Hematopoietic multipotent progenitor cell treated with erythropoietin and hydrocortisone succinate and interleukin-3 and kit ligand, for 4 days (in vitro differentiated cells): ENCODE measurements at regions not wholly inside any gene's neighbourhood (a gene's known extent, or its start where the extent isn't known, plus 50 kb on each side); places are given as distances from the start of the nearest gene placed in this dataset.

ENCODE experiments used
- DNase-seq: peaks from one replicate; pipeline ENCODE4 v3.0.0-alpha.2; 2015

DNA sequence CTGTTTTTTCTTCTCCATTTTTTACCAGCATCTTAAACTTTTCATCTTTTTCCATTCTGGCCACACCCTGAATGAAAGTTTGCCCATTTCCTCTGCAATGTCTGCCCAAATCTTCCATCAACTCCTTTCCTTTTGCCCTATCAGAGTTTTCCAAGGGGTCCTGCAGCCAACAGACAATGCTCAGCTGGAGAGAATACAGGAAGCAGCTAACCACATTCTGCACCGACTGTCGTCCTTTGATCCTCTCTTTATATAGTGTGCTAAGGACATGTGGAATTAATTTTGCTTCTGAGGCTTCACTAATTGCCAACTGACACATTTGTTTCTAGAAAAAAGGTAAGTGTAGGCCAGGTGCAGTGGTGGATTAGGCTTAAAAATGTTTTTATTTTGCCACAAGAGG, 50.5 kb upstream of the DLX2 start:
- peak; percentile 92 for DNase-seq

DNA sequence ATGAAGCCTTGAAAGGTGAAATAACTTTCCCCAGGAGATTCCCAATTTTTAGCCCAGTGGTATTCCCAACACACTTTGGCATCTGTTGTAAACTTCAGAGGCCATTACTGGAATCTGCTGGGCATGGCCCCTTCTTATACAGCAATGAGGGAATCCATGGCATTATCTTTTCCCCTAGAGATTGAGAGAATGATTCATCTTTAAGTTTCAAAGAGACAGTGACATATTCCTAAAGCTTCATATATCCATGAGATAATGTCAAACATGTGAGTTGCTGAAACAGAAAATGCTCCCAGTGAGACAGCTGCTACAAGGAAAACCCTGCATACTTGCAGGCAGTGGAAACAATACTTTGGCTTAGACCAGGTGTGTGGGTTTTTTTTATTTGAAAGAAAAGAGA, 51.1 kb upstream of the DLX2 start:
- DNase-seq = no peak

DNA sequence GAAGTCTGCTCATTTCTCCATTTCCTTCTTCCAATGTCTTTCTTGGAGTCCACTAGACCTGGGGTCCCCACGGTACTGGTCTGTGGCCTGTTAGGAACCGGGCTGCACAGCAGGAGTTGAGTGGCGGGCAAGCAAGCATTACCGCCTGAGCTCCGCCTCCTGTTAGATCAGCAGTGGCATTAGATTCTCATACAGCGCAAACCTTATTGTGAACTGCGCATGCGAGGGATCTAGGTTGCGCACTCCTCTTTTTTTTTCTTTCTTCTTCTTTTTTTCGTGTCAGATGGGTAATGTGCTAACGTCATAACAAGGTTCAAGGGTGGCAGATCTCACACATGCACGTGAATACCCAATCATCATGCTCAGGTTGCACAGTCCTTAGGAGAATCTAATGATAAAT, 53.1 kb upstream of the DLX2 start:
- DNase-seq = no peak

GRCh38 chr2:172160839-172161238, 58.1 kb upstream of the DLX2 start:
- no peak for DNase-seq

DNA sequence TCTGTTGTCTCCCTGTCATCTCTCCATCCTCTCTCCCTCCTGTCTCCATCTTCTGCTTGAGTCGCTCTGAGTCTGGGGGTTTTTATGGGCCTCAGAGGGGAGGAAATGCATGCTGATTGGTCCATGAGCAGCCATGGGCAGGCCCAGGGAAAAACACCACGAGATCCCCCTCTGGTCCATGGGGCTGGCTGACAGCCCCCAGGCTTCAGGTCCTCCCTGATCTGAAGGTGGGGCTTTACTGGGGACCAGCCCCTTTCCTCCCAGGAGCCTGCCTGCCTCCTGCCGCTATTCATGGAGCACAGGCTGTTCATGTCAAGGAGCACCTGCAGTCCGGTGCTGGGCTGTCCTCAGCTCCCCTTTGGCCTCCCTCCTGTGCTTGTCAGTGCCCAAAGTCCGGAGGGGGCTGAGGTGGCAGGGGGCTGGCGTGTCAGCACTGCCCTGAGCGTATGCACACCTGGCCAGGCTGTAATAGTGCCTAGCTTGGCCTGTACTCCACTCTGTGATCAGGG, 59.6 kb upstream of the DLX2 start:
- no peak for DNase-seq

DNA sequence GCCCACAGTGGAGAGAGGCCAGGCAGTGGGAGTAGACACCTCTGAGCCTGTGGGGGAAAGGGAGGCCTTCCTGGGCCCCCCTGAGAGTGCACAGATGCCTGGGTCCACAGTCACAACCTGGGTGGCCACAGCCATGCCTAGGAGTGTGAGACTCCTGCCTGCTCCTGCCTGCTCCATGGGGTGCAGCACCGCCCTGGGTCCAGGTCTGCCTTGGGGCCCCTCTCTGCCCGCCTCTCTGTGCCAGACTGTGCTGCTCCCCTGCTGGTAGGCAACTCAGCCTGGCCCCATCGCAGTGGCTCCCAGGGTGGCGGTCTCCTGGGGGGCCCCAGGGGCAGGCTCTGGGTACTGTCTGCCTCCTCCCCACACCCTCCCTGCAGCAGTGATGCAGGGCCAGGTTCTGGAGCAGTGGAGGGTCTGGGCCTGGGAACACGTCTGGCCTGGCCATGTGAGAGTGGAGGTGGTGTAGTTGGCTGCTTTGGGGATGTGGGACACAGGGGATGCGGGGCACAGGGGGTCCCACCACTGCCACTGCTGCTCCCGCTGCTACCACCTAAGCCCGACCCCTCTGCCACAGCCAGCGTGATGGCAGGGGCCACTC, 60.1 kb upstream of the DLX2 start:
- DNase-seq = no peak

GRCh38 chr2:172168917-172169346, 66.2 kb upstream of the DLX2 start:
- DNase-seq = peak; percentile 43

DNA sequence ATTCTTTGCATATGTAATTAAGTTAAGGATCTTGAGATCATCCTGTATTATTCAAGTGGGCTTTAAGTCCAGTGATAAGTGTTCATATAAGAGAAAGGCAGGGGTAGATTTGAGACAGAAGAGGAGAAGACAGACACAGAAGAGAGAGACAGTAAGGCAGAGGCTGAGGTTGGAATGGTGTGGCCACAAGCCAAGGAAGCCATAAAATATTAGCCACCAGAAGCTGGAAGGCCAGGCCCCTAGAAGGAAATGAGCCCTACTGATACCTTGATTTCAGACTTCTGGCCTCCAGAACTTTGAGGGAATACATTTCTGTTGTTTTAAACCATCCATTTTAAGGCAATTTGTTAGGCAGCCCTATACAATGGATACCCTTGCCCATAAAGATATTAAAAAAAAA, 66.9 kb upstream of the DLX2 start:
- DNase-seq = no peak

DNA sequence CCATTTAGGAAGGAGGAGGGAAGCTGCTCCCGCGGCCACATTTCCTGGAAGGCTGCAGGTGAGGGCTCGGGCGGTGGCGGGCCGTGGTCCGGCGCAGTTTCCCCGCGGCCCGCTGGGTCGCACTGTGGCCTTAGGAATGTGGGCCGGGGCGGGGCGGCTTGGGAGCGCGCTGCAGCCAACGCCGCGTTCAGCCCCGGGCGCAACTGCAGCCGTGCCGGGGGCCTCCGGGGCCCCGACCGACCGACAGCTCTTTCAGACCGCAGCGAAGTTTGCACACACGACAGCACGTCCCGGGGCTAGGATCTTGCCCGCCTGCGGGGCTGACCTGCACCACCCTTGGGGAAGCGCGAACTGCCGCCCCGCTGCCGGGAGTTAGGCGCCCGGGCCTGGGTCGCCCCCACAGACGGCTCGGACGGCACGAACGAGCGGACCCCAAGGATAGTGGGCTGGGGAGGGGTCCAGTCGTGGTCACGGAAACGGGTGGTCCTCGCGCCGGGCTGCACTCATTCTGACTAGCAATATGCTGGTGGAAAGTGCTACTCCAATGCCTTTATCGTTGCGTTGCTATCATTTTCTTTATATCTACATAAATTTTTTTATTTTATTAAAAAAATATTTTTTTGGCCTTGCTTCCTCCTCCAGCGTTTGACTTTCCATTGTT, 69.9 kb upstream of the DLX2 start:
- peak; percentile 89 for DNase-seq

GRCh38 chr2:172173174-172173706, 70.5 kb upstream of the DLX2 start:
- DNase-seq = peak; percentile 17

- no peak for DNase-seq
Measured at GRCh38 chr2:172177581-172177980, 74.9 kb upstream of the DLX2 start.

GRCh38 chr2:172177996-172178395, 75.3 kb upstream of the DLX2 start:
- no peak for DNase-seq

DNA sequence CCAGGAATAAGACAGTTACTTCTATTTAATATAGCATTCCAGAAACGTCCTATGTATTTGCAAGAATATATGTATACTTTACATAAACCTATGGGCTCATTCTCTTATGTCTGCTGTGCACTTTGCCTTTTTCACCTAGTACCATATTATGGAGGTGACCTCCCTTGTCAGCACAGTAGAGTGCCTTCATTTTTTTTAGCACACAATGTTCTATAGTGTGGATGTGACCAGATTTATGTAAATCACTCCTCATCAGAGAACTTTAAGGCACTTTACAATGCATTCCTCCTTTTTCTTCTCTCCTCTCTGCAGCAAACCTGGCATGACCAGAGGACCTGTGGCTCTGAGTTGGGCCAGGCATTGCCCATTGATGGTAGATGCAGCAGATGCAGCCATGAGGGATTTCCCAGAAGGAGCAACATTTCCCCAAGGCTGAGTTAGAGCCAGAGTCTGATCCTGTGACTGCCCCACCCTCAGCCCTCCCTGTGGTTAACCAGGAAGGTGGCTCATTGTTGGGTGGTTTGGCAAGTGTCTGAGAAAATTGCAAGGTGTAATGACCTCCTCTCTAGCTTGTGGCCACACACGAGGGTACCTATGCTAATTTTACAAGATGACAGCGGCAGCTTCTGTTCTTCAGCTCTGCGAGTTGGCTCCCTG, 76.5 kb upstream of the DLX2 start:
- peak; percentile 18 for DNase-seq

- peak; percentile 23 for DNase-seq
Measured at GRCh38 chr2:172181840-172182239, 79.1 kb upstream of the DLX2 start.

GRCh38 chr2:172182624-172183023, 79.9 kb upstream of the DLX2 start:
- DNase-seq = no peak

DNA sequence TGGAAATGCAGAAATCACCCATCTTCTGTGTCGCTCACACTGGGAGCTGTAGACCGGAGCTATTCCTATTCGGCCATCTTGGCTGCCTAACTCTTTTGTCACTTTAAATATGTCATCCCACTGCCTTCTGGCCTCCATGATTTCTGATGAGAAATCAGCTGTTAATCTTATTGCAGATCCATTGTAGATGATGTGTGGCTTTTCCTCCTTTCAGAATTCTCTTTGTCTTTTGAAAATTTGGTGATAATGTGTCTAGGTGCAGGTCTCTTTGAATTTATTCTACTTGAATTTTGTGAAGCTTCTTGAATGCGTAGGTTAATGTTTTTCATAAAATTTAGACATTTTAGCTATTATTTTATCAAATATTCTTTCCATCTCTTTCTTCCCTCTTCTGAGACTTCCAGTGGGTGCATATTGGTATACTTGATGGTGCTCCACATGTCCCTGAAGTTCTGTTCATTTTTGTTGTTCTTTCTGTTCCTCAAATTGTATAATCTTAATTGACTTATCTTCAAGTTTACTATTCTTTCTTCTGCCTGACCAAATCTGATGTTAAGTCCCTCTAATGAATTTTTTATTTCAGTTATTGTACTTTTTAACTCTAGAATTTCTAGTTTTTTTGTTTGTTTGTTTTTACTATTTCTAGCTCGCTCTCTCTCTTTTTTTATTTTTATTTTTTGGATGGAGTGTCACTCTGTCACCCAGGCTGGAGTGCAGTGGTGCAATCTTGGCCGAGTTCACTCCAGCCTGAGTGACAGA, 90.8 kb upstream of the DLX2 start:
- no peak for DNase-seq

- no peak for DNase-seq
Measured at GRCh38 chr2:172195836-172196376, 93.2 kb upstream of the DLX2 start.

DNA sequence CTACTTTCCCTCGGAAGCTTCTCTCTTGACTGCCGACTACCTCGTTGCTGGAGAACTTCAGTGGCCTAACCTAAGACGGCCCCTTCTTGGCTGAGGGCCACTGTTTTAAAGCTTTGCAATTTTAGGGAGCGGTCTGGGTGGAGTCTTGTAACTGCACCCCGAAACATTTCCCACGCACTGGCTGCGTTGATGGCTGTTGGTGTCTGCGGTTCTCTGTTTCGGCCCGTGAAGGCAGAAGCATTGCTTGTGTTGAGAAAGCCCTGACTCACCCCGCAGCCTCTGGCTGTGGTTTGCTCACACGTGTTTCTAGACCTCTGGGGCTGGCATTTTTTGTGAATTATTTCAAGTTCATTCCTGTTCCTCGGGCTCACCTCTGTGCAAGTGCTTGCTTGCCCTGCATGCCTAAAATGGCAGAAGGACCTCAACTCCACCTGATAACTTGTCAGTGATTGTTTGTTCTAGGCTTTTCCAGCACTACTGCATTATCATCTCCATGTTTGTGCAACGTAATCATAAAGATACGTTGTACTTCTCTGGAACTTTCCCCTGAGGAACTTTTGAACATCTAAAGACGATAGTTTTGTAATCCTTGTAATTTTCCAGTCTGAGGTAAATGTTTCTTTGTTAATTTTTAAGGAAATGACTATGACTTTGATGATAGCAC, 94.2 kb upstream of the DLX2 start:
- DNase-seq = peak; percentile 79

GRCh38 chr2:172198361-172198760, 95.7 kb upstream of the DLX2 start:
- DNase-seq = no peak

DNA sequence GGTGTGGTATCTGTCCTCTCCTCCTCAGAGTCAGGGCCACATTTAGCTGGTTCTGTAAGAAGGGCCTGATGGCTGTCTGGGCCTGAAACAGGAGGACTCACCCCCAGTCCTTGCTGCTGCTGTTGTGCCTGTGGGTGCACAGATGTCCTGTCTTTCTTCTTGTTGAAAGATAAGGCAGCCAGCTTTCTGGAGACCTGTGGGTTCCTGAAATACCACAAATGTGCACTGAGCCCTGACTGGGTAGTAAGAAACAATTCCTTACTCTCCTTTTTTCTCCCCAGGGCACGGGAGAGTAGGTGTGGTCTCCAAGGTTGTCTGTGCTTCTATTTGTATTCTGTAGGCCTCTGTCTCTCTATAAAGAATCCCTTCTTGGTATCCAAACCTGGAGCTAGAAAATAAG, 96.2 kb upstream of the DLX2 start:
- DNase-seq = peak; percentile 56

- DNase-seq = peak; percentile 45
Measured at GRCh38 chr2:172200495-172201085, 97.9 kb upstream of the DLX2 start.

DNA sequence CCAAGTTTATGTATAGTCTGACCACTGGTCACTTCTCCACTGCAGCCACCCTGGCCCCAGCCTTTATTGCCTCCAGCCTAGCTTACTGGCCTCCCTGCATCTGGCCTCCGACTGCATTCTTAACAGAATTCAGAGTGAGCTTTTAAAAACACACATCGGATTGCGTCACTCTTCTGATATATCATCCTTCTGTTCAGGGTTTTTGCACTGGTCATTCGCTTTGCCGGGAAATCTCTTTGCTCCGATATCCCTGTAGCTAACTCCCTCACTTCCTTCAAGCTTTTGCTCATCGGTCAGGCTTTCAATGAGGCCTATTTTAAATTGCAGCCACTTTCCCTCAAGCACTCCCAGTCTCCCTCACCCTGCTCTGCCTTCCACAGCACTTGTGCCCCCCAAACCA, 101.6 kb upstream of the DLX2 start:
- DNase-seq = no peak
